22Rv1 (cell line): ENCODE measurements at regions not wholly inside any gene's neighbourhood (a gene's known extent, or its start where the extent isn't known, plus 50 kb on each side); places are given as distances from the start of the nearest gene placed in this dataset.

Experiments
- H3K27ac ChIP-seq: fragments of 450-650 bp; 2 replicates; pipeline ENCODE4 v1.5.1; 2017
- ZFX ChIP-seq: fragments of 450-650 bp; IDR thresholded peaks from 2 replicates; pipeline ENCODE4 v1.6.1; 2017; ENCODE audit warnings: antibody characterized with exemption, borderline replicate concordance
- TF ChIP-seq, protein P1 (sequence below): fragments of 450-650 bp; IDR thresholded peaks from 2 replicates; pipeline ENCODE4 v1.5.1; 2017; ENCODE audit warnings: mild to moderate bottlenecking

DNA sequence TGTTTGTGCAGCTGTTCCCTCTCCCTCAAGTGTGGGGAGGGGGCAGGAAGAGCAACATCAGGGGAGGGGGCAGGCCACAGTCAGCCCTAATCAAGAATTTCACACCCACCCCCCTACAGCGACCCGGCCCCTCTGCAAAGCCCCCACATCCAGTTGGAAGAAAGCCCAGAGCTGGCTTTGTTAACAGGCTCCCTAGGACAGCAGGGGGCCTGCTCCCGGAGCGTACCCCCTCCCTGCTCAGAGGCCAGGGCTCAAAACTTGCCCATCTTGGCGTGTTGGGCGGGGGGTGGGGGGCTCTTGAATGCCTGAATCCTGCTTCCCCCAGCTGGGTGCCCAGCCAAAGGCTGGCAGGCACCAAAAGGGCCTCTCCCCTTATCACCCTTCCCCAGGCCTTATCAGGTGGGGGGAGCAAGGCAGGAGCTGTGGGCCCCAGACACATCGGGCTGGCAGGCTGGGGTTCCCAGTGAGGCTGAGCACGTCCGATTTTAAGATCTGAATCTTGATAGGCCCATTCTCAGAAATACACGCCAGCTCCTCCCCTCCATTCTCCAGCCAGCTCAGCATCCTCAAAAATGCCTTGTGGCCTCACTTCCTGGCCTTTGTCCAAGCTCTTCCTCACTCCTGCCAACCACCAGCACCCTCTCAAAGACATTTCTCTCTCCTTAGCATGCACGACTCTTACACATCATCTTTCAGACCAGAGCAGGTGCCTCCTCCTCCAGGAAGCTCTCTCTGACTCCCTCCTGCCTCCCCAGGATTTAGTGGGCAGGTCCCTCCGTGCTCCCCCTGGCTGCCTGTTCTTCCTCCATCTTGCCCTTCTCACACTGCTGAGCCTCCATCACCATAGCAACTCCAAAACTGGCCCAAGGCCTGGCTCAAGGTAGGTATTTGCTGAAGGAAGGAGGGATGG is 384.8 kb downstream of the MN1 start:
- TF ChIP-seq, protein P1, sequence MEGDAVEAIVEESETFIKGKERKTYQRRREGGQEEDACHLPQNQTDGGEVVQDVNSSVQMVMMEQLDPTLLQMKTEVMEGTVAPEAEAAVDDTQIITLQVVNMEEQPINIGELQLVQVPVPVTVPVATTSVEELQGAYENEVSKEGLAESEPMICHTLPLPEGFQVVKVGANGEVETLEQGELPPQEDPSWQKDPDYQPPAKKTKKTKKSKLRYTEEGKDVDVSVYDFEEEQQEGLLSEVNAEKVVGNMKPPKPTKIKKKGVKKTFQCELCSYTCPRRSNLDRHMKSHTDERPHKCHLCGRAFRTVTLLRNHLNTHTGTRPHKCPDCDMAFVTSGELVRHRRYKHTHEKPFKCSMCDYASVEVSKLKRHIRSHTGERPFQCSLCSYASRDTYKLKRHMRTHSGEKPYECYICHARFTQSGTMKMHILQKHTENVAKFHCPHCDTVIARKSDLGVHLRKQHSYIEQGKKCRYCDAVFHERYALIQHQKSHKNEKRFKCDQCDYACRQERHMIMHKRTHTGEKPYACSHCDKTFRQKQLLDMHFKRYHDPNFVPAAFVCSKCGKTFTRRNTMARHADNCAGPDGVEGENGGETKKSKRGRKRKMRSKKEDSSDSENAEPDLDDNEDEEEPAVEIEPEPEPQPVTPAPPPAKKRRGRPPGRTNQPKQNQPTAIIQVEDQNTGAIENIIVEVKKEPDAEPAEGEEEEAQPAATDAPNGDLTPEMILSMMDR, result no peak
- H3K27ac ChIP-seq, result no peak overlapping the region

DNA sequence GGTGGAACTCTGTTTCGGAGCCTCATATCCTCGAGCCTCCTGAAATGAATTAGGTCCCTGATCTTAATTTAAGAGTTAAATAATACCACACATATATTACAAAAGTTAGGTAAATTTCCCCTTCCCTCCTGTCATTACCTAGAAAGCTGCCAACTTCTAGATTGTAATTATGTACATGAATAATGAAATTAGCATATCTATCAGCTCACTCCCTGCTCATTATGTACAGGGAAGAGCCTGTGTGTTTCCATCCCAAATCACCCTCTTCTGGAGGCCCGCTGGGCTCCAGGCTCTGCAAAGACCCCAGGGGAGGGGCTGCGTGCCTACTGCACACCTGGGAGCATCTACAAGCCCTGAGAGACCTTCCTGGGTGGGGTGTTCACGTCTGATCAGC is 384.1 kb downstream of the MN1 start:
- no peak overlapping the region for H3K27ac ChIP-seq

DNA sequence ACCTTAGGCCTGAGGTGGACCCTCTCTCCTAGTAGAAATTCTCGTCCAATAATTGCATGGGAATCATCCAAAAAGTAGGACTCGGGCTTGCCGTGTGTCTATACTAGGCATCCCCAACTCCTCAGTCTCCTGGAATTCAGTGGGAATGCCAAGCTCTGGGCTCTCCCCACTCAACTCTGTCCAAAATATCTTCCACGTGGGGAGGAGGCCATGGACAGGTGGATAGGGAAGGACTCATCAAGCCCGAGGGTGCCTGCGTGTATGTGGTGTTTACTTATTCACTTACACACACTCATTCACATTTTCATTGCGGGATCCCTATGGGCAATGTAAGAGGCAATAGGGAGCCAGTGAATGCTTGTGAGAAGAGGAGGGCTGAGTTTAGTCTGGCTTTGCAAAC is 383.3 kb downstream of the MN1 start:
- TF ChIP-seq ZFX, result no peak
- TF ChIP-seq, protein P1, result no peak
- no peak overlapping the region for H3K27ac ChIP-seq

More for the DNA sequence above, 384.1 kb downstream of the MN1 start:
- TF ChIP-seq, protein P1, result no peak
- no peak for TF ChIP-seq ZFX

DNA sequence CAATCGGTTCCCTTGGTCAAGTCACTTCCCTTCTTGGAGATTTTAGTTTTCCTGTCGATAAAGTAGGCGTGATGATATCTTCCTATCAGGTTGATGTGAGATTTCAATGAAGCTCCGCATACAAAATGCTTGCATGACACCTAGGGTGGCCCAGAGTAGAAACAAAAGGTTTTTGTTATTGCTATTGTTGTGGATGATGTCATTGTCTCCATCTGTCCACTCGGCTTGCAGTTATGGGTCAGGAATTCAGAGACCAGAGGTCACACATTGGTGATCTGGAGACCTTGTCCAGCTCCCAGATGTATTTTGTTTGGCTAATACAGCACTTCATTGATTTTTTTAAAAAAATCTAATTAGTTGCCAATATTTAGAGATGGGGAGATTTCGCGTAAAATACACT is 382.1 kb downstream of the MN1 start:
- H3K27ac ChIP-seq, result no peak overlapping the region
- no peak for TF ChIP-seq ZFX
- TF ChIP-seq, protein P1, result no peak

DNA sequence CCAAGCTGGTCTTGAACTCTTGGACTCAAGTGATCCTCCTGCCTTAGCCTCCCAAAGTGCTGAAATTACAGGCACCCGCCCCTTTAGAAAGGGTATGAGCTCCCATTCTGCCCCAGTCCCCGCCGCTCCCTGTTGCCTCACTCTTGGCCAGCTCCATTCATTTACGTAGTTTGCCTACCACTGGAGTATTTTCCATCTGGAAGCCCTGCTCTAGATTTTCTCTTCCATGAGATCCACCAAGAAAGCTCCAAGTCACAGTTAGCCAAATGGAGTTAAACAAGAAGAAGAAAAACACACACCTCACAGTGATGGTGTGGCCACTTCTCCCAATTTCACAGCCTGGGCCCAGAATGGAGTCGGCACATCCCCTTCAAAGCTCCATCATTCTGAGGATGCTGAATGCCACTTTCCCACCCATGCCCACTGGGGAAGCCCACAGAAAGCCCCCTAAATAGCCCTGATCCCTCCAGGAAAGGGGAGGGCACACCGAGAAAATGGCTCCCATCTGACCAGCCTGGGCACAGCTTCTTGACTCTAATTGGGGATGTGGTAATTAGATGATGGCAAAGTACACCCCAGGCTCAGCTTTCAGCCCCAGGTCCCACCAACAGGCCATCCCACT is 381.2 kb downstream of the MN1 start:
- H3K27ac ChIP-seq, result no peak overlapping the region
- TF ChIP-seq, protein P1, result no peak
- no peak for TF ChIP-seq ZFX

DNA sequence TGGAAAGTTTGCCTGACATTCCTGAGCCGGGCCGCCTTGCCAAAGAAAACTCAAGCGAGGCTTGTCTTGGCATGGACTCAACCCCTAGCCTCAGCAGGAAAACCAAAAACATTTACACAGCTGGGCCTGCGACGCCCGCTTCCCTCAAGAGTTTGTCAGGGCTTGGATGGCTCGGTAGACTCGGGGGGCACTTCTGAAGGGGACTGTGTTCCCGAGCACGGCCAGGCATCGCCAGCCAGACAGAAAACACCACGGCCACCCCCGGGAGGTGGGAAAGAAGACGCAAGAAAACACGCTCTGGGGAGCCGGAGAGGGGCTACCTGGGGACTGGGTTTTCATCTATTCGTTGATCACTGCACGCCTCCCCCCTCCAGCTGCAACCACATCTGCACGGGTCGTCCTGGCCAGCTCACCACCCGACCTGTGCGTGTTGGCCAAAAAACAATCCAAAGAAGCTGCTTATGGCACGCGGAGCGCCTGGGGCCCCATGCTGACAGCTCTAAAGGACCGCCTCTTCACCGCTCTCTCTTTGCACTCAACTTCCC is 380.7 kb downstream of the MN1 start:
- TF ChIP-seq, protein P1, result no peak
- no peak for TF ChIP-seq ZFX
- H3K27ac ChIP-seq, result no peak overlapping the region

DNA sequence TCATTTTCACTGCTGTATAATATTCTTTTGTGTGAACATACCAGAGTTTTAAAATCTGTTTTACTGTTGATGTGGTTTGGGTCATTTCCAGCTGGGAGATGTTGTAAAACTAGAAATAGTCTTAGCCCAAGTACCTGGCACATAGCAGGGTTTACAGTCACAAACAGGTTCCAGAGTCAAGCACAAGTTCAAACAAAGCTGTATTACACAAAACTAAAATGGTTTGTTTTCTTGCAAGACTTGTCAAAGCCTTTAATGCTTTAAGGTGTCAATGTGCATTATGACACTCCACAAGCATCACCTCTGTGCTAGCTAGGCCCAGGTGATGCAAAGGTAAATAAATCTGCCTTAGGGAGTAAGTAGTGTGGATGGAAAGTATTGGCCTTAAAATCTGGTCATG is 379.1 kb downstream of the MN1 start:
- TF ChIP-seq ZFX, result no peak
- TF ChIP-seq, protein P1, result no peak
- H3K27ac ChIP-seq, result no peak overlapping the region
